ENCODE measurements at regions not wholly inside any gene's neighbourhood (a gene's known extent, or its start where the extent isn't known, plus 50 kb on each side); places are given as distances from the start of the nearest gene placed in this dataset.
A peak's percentile ranks its signal among the peaks of the same experiment; 100 is the strongest.

- H3K27me3 Mint-ChIP-seq, result no peaks in the 10 kb centered on the region
- DNase-seq (ENCODE audit: low spot score in 2 of 2) (no peak), ATAC-seq (replicated peaks; ENCODE audit: extremely low read depth, poor library complexity, severe bottlenecking) (no peak)
- no peak overlapping the region for H3K4me3 Mint-ChIP-seq
- H3K36me3 Mint-ChIP-seq (ENCODE audit: insufficient read depth), result no peaks in the 10 kb centered on the region
- no peaks in the 10 kb centered on the region for H3K4me1 Mint-ChIP-seq
- H3K9me3 Mint-ChIP-seq, result peaks cover 16% of the 10 kb centered on the region
- H3K27ac Mint-ChIP-seq (ENCODE audit: low read depth), result no peak overlapping the region
Measured at GRCh38 chr11:92750794-92751193, 218.7 kb upstream of the MTNR1B start.

DNA sequence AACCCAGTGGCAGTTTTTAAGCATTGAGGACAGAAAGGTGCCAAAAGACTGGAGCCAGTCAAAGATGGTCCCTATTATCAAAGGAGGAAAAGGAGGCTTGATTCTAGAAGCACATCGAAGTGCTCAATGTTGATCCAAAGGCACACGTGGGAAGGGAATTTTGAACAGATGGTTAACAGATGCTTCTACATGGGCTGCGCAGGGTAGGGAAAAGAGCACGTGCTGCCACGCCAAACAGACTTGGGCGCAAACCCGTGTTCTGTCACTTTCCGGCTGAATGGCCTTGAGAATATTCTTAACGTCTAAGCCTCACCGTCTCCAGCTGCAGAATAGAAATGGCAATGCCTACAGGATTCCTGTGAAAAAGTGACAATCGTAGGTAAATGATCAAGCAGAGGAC is 217.9 kb upstream of the MTNR1B start:
- ATAC-seq (replicated peaks; ENCODE audit: extremely low read depth, poor library complexity, severe bottlenecking) (no peak), DNase-seq (ENCODE audit: low spot score in 2 of 2) (no peak)
- peaks cover 16% of the 10 kb centered on the region for H3K9me3 Mint-ChIP-seq
- H3K4me1 Mint-ChIP-seq, result no peaks in the 10 kb centered on the region
- H3K27me3 Mint-ChIP-seq, result no peaks in the 10 kb centered on the region
- no peak overlapping the region for H3K4me3 Mint-ChIP-seq
- H3K27ac Mint-ChIP-seq (ENCODE audit: low read depth), result no peak overlapping the region
- no peaks in the 10 kb centered on the region for H3K36me3 Mint-ChIP-seq (ENCODE audit: insufficient read depth)

DNA sequence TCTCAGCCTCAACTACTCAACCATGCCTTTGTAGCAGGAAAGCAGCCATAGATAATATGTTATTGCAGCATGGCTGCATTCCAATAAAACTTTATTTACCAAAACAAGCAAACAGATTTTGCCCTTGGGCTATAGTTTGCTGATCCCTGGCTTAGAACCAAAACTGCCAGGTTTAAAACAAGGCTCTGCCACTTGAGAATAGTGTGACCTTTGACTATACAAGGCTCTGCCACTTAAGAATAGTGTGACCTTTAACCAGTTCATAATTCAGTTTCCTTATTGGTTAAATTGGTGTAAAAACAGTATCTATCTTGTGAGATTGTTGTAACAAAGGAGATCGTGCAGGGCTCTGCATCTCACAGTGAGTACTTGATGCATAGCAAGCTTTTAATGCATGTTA is 217.3 kb upstream of the MTNR1B start:
- Mint-ChIP-seq H3K4me3 (no peak overlapping the region), H3K27ac (ENCODE audit: low read depth) (no peak overlapping the region), H3K4me1 (no peaks in the 10 kb centered on the region), H3K27me3 (no peaks in the 10 kb centered on the region), H3K36me3 (ENCODE audit: insufficient read depth) (no peaks in the 10 kb centered on the region), H3K9me3 (peaks cover 16% of the 10 kb centered on the region)
- ATAC-seq (replicated peaks; ENCODE audit: extremely low read depth, poor library complexity, severe bottlenecking), result no peak
- DNase-seq (ENCODE audit: low spot score in 2 of 2), result no peak

GRCh38 chr11:92753161-92753560 is 216.3 kb upstream of the MTNR1B start:
- no peak for ATAC-seq (replicated peaks; ENCODE audit: extremely low read depth, poor library complexity, severe bottlenecking)
- no peak for DNase-seq (ENCODE audit: low spot score in 2 of 2)
- Mint-ChIP-seq H3K4me3 (no peak overlapping the region), H3K4me1 (no peaks in the 10 kb centered on the region), H3K27me3 (no peaks in the 10 kb centered on the region), H3K27ac (ENCODE audit: low read depth) (no peak overlapping the region), H3K9me3 (peaks cover 16% of the 10 kb centered on the region), H3K36me3 (ENCODE audit: insufficient read depth) (no peaks in the 10 kb centered on the region)

GRCh38 chr11:92758241-92758780 is 211.1 kb upstream of the MTNR1B start:
- Mint-ChIP-seq H3K27me3 (no peaks in the 10 kb centered on the region), H3K36me3 (ENCODE audit: insufficient read depth) (no peaks in the 10 kb centered on the region), H3K4me3 (no peak overlapping the region), H3K9me3 (peaks cover 14% of the 10 kb centered on the region), H3K4me1 (no peaks in the 10 kb centered on the region), H3K27ac (ENCODE audit: low read depth) (no peak overlapping the region)
- DNase-seq (ENCODE audit: low spot score in 2 of 2) (no peak), ATAC-seq (replicated peaks; ENCODE audit: extremely low read depth, poor library complexity, severe bottlenecking) (no peak)

DNA sequence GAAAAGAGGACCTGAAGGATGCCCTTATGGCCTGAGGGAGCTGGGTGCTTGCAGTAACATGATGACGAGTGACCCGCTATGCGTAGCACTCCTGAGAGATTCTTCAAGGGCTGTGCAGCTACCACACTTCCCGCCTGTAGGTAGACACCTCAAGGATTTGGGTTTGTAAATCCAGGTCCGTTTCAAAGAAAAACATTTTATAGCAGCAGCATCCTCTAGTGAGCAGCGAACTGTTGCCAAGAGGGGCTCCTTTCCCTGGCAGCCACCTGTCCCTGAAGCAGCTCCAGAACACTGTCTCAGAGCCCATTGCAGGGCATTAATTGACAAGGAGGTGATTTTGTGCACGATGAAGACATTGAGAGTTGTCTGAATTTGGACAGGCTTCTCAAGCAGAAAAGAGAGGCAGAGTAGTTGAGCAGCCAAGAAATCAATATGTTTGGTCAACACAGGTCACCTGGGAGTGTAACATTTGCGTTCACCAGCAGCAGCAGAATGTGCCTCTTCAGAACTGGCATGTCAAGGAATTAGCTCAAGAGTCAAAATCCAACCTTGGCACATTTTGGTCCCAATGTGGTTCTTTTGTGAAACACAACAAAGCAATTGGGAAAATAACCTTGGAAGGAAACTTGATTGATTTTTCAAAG is 209.8 kb upstream of the MTNR1B start:
- ATAC-seq (replicated peaks; ENCODE audit: extremely low read depth, poor library complexity, severe bottlenecking) (no peak), DNase-seq (ENCODE audit: low spot score in 2 of 2) (no peak)
- H3K27me3 Mint-ChIP-seq, result no peaks in the 10 kb centered on the region
- no peaks in the 10 kb centered on the region for H3K36me3 Mint-ChIP-seq (ENCODE audit: insufficient read depth)
- no peaks in the 10 kb centered on the region for H3K4me1 Mint-ChIP-seq
- H3K4me3 Mint-ChIP-seq, result no peak overlapping the region
- H3K9me3 Mint-ChIP-seq, result peaks cover 14% of the 10 kb centered on the region
- H3K27ac Mint-ChIP-seq (ENCODE audit: low read depth), result no peak overlapping the region

DNA sequence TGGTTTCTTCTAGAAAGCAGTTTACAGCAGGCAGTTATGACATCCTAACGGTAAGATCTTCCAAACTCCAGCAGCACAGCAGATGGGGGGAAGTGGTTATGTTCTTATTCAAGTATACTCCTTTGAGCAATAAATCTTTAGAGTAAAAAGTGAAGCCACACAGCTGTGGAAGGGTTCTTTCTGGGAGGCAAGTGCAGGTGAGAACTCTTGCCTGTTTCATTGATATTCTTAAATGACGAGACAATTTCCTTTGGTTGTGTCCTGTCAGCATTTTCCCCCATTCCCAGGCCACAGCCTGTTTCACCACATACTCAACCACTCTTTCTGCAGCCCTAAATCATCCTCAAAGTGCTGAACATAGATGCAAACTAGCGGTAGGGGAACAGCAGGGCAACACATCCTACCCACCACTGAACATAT is 207.3 kb upstream of the MTNR1B start:
- H3K4me3 Mint-ChIP-seq, result no peak overlapping the region
- ATAC-seq (replicated peaks; ENCODE audit: extremely low read depth, poor library complexity, severe bottlenecking) (no peak), DNase-seq (ENCODE audit: low spot score in 2 of 2) (no peak)
- H3K27ac Mint-ChIP-seq (ENCODE audit: low read depth), result no peak overlapping the region
- no peaks in the 10 kb centered on the region for H3K4me1 Mint-ChIP-seq
- H3K9me3 Mint-ChIP-seq, result peaks cover 14% of the 10 kb centered on the region
- peaks cover 2% of the 10 kb centered on the region for H3K36me3 Mint-ChIP-seq (ENCODE audit: insufficient read depth)
- H3K27me3 Mint-ChIP-seq, result no peaks in the 10 kb centered on the region

DNA sequence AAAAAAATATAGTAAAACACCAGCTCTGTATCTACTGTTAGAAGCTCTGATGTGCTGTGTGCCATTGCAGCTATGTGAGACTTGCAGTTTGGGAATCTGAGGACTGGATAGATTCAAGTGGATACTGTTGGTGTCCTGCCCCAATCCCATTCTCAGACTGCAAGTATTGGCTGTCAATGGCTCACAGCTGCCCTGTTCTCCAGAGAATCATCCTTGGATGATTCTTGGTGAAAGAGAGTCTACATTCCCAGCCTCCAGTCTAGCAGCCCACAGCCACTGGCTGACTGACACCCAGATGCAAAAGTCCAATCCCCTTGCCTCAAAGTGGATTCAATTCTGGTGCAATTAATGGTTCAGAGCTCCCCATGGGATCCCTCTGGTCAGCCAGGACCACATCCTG is 206.1 kb upstream of the MTNR1B start:
- no peak for ATAC-seq (replicated peaks; ENCODE audit: extremely low read depth, poor library complexity, severe bottlenecking)
- no peak overlapping the region for H3K27ac Mint-ChIP-seq (ENCODE audit: low read depth)
- no peak overlapping the region for H3K4me3 Mint-ChIP-seq
- no peak for DNase-seq (ENCODE audit: low spot score in 2 of 2)
- H3K27me3 Mint-ChIP-seq, result no peaks in the 10 kb centered on the region
- H3K36me3 Mint-ChIP-seq (ENCODE audit: insufficient read depth), result peaks cover 2% of the 10 kb centered on the region
- peaks cover 16% of the 10 kb centered on the region for H3K9me3 Mint-ChIP-seq
- no peaks in the 10 kb centered on the region for H3K4me1 Mint-ChIP-seq

- H3K27me3 Mint-ChIP-seq, result no peaks in the 10 kb centered on the region
- H3K9me3 Mint-ChIP-seq, result peaks cover 12% of the 10 kb centered on the region
- H3K4me1 Mint-ChIP-seq, result no peaks in the 10 kb centered on the region
- no peak overlapping the region for H3K4me3 Mint-ChIP-seq
- ATAC-seq (replicated peaks; ENCODE audit: extremely low read depth, poor library complexity, severe bottlenecking) (no peak), DNase-seq (ENCODE audit: low spot score in 2 of 2) (no peak)
- no peak overlapping the region for H3K27ac Mint-ChIP-seq (ENCODE audit: low read depth)
- peaks cover 2% of the 10 kb centered on the region for H3K36me3 Mint-ChIP-seq (ENCODE audit: insufficient read depth)
Measured at GRCh38 chr11:92764128-92764527, 205.3 kb upstream of the MTNR1B start.

DNA sequence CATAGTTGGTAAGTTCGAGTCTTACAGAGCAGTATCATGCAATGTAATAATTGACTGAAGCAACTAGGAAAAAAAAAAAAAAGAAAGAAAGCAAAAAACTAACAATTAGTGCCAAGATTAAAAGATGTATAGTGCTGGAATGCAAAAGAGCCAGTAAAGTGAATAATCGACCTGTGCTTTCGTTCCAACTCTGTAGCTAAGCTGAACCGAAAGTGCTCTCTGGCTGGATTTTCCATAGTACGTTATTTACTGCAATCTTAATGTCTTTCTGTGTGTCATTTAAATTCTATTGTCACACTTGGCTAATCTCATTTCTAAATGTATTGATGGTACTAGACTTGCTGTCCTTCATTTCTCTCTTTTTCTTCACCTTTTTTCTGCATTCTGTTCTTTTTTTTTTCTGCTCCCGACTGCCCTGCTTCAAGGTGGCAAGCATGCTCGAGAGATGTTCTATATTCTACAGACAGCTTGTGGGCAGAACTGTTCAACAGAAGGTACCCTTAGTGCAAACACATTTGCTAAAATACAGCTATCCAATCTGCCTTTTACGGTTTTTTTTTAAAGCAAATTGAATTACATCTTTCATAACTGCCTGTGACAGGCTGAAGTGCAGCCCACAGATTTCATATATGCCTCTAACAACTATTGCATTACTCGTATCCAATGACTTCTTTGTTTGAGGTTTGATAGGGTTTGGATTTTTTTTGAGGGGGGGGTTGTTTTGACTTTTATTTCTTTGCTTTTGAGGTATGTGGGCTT is 204.2 kb upstream of the MTNR1B start:
- H3K9me3 Mint-ChIP-seq, result peaks cover 12% of the 10 kb centered on the region
- no peak for ATAC-seq (replicated peaks; ENCODE audit: extremely low read depth, poor library complexity, severe bottlenecking)
- peaks cover 2% of the 10 kb centered on the region for H3K36me3 Mint-ChIP-seq (ENCODE audit: insufficient read depth)
- no peak overlapping the region for H3K4me3 Mint-ChIP-seq
- no peaks in the 10 kb centered on the region for H3K4me1 Mint-ChIP-seq
- no peak for DNase-seq (ENCODE audit: low spot score in 2 of 2)
- H3K27me3 Mint-ChIP-seq, result no peaks in the 10 kb centered on the region
- no peak overlapping the region for H3K27ac Mint-ChIP-seq (ENCODE audit: low read depth)

DNA sequence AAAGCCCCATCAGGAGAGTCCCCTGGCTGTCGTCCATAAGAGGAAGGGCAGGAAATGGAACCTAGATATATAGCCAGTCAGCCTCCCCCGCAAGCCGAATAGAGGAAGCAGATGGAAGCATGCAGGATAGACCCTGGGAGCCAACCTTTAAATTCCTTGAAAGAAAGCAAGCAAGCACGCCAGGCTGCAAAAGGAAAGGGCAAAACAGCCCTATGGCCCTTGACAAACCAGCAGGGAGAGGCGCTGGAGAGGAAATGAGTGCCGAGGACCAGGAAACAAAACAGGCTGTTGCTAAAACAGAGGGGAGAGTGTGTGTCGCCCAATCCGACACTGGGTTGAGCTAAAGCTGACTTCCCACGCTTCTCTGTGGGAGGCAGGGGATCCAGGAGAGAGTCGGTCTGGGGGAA is 203.5 kb upstream of the MTNR1B start:
- Mint-ChIP-seq H3K4me1 (no peaks in the 10 kb centered on the region), H3K4me3 (peak overlapping the region; percentile 14), H3K27me3 (peaks cover 4% of the 10 kb centered on the region), H3K27ac (ENCODE audit: low read depth) (no peak overlapping the region), H3K9me3 (peaks cover 12% of the 10 kb centered on the region), H3K36me3 (ENCODE audit: insufficient read depth) (peaks cover 2% of the 10 kb centered on the region)
- ATAC-seq (replicated peaks; ENCODE audit: extremely low read depth, poor library complexity, severe bottlenecking) (no peak), DNase-seq (ENCODE audit: low spot score in 2 of 2) (no peak)

- Mint-ChIP-seq H3K9me3 (peaks cover 12% of the 10 kb centered on the region), H3K27ac (ENCODE audit: low read depth) (no peak overlapping the region), H3K4me3 (no peak overlapping the region), H3K27me3 (peaks cover 10% of the 10 kb centered on the region), H3K4me1 (no peaks in the 10 kb centered on the region), H3K36me3 (ENCODE audit: insufficient read depth) (peaks cover 2% of the 10 kb centered on the region)
- no peak for DNase-seq (ENCODE audit: low spot score in 2 of 2)
- ATAC-seq (replicated peaks; ENCODE audit: extremely low read depth, poor library complexity, severe bottlenecking), result no peak
Measured at GRCh38 chr11:92766698-92767097, 202.8 kb upstream of the MTNR1B start.

DNA sequence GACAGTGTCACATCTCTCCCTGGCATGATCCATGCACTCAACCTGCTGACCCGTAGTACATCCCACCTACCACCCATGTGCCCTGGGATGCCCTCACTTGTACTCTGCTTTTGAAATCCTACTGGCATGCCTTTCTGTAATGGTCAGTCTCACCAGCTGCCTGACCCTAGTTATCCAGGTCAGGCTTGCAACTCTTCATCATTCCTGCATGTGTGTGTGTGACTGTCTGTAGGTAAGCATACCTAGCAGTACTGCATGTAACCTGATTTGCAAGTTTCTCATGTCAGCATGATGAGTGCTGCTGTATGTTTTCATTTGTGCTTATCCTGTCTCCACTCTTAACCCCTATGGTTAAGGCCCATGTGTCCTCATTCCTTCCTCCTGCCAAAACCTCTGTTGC is 202.0 kb upstream of the MTNR1B start:
- H3K36me3 Mint-ChIP-seq (ENCODE audit: insufficient read depth), result peaks cover 2% of the 10 kb centered on the region
- no peak overlapping the region for H3K27ac Mint-ChIP-seq (ENCODE audit: low read depth)
- peaks cover 10% of the 10 kb centered on the region for H3K27me3 Mint-ChIP-seq
- peaks cover 12% of the 10 kb centered on the region for H3K9me3 Mint-ChIP-seq
- DNase-seq (ENCODE audit: low spot score in 2 of 2), result no peak
- no peak overlapping the region for H3K4me3 Mint-ChIP-seq
- no peaks in the 10 kb centered on the region for H3K4me1 Mint-ChIP-seq
- no peak for ATAC-seq (replicated peaks; ENCODE audit: extremely low read depth, poor library complexity, severe bottlenecking)

Data from central memory CD8-positive, alpha-beta T cell (primary cell).